H9 (cell line): ENCODE measurements at regions not wholly inside any gene's neighbourhood (a gene's known extent, or its start where the extent isn't known, plus 50 kb on each side); places are given as distances from the start of the nearest gene placed in this dataset.

ENCODE experiments used
- DNase-seq: peaks from one replicate; pipeline ENCODE4 v3.0.0-alpha.2; 2017
- H2AFZ ChIP-seq: one replicate; pipeline ENCODE4 v1.6.1; 2013; ENCODE audit warnings: mild to moderate bottlenecking, low read length, control low read depth, moderate library complexity
- H2AK5ac ChIP-seq: 2 replicates; pipeline ENCODE4 v1.6.1; 2013; ENCODE audit warnings: low read length, control low read depth, mixed read lengths; ENCODE audit not compliant: insufficient read length
- H2BK120ac ChIP-seq: one replicate; pipeline ENCODE4 v1.6.1; 2013; ENCODE audit warnings: low read depth, mild to moderate bottlenecking, low read length, control low read depth, inconsistent platforms; ENCODE audit not compliant: poor library complexity, severe bottlenecking
- H2BK12ac ChIP-seq: 2 replicates; pipeline ENCODE4 v1.6.1; 2013; ENCODE audit warnings: low read length, control low read depth, mixed read lengths, low read depth; ENCODE audit not compliant: insufficient read length
- H2BK15ac ChIP-seq: 2 replicates; pipeline ENCODE4 v1.6.1; 2013; ENCODE audit warnings: low read depth, low read length, control low read depth
- H2BK20ac ChIP-seq: one replicate; pipeline ENCODE4 v1.6.1; 2013; ENCODE audit warnings: low read depth, mild to moderate bottlenecking, low read length, control low read depth, inconsistent platforms; ENCODE audit not compliant: poor library complexity, severe bottlenecking
- H2BK5ac ChIP-seq: 2 replicates; pipeline ENCODE4 v1.6.1; 2013; ENCODE audit warnings: low read length, control low read depth, mixed read lengths; ENCODE audit not compliant: insufficient read length
- H3K14ac ChIP-seq: 2 replicates; pipeline ENCODE4 v1.6.1; 2013; ENCODE audit warnings: low read length, control low read depth; ENCODE audit not compliant: insufficient read depth
- H3K18ac ChIP-seq: 2 replicates; pipeline ENCODE4 v1.6.1; 2013; ENCODE audit warnings: low read depth, mild to moderate bottlenecking, mixed read lengths, low read length, control low read depth; ENCODE audit not compliant: insufficient read length
- H3K23ac ChIP-seq: 2 replicates; pipeline ENCODE4 v1.6.1; 2013; ENCODE audit warnings: low read length, control low read depth, mixed read lengths, low read depth; ENCODE audit not compliant: insufficient read length
- H3K23me2 ChIP-seq: 2 replicates; pipeline ENCODE4 v1.6.1; 2013; ENCODE audit warnings: low read depth, mild to moderate bottlenecking, mixed read lengths, low read length, control low read depth; ENCODE audit not compliant: insufficient read length, poor library complexity, severe bottlenecking
- H3K27ac ChIP-seq: 2 replicates; pipeline ENCODE4 v1.5.1; 2013; ENCODE audit warnings: low read length, control low read depth, mixed read lengths, low read depth; ENCODE audit not compliant: insufficient read length
- H3K27me3 ChIP-seq: 2 replicates; pipeline ENCODE4 v1.6.1; 2013; ENCODE audit warnings: low read length, control low read depth, inconsistent platforms; ENCODE audit not compliant: insufficient read depth
- H3K4ac ChIP-seq: 2 replicates; pipeline ENCODE4 v1.6.1; 2013; ENCODE audit warnings: low read depth, mild to moderate bottlenecking, control low read depth, inconsistent platforms, low read length, moderate library complexity
- H3K4me1 ChIP-seq: 2 replicates; pipeline ENCODE4 v1.6.1; 2013; ENCODE audit warnings: low read length, control low read depth, inconsistent platforms; ENCODE audit not compliant: insufficient read depth
- H3K4me2 ChIP-seq: 2 replicates; pipeline ENCODE4 v1.6.1; 2013; ENCODE audit warnings: low read length, control low read depth, mixed read lengths; ENCODE audit not compliant: insufficient read length, insufficient read depth
- H3K56ac ChIP-seq: 2 replicates; pipeline ENCODE4 v1.6.1; 2013; ENCODE audit warnings: low read depth, mild to moderate bottlenecking, mixed read lengths, low read length, control low read depth; ENCODE audit not compliant: insufficient read length
- H3K79me1 ChIP-seq: 2 replicates; pipeline ENCODE4 v1.6.1; 2013; ENCODE audit warnings: low read depth, mild to moderate bottlenecking, moderate library complexity, low read length, control low read depth, inconsistent platforms; ENCODE audit not compliant: insufficient read depth, poor library complexity, severe bottlenecking
- H3K79me2 ChIP-seq: 2 replicates; pipeline ENCODE4 v1.6.1; 2013; ENCODE audit warnings: low read length, control low read depth, inconsistent platforms; ENCODE audit not compliant: insufficient read depth
- H3K9ac ChIP-seq: 2 replicates; pipeline ENCODE4 v1.6.1; 2013; ENCODE audit warnings: low read length, control low read depth, mixed read lengths; ENCODE audit not compliant: insufficient read length; ENCODE audit errors: extremely low read depth
- H3K9me3 ChIP-seq: one replicate; pipeline ENCODE4 v1.6.1; 2013; ENCODE audit warnings: low read depth, low read length, inconsistent platforms; ENCODE audit not compliant: control insufficient read depth
- H3T11ph ChIP-seq: one replicate; pipeline ENCODE4 v1.6.1; 2013; ENCODE audit warnings: mild to moderate bottlenecking, low read length, control low read depth, inconsistent platforms
- H4K20me1 ChIP-seq: one replicate; pipeline ENCODE4 v1.6.1; 2013; ENCODE audit not compliant: control insufficient read depth, insufficient read length, insufficient read depth
- H4K5ac ChIP-seq: 2 replicates; pipeline ENCODE4 v1.6.1; 2013; ENCODE audit warnings: low read depth, mild to moderate bottlenecking, mixed read lengths, low read length, control low read depth; ENCODE audit not compliant: insufficient read length
- H4K8ac ChIP-seq: replicated peaks from 2 replicates; pipeline ENCODE4 v1.6.1; 2013; ENCODE audit warnings: low read length, control low read depth, mixed read lengths, low read depth; ENCODE audit not compliant: insufficient read length
- H4K91ac ChIP-seq: 2 replicates; pipeline ENCODE4 v1.6.1; 2013; ENCODE audit warnings: low read depth, mild to moderate bottlenecking, moderate library complexity, mixed read lengths, low read length, control low read depth; ENCODE audit not compliant: insufficient read length
- H3K27ac Mint-ChIP-seq, 3 experiments: 2 replicates in 2 of 3; 3 replicates in 1 of 3; pipeline ENCODE4 v1.8.0; 2020 to 2021; ENCODE audit warnings: mixed read lengths in 3 of 3, mild to moderate bottlenecking in 1 of 3, moderate library complexity in 1 of 3
- H3K27me3 Mint-ChIP-seq: 2 replicates; pipeline ENCODE4 v1.8.0; 2021; ENCODE audit warnings: low read depth, mild to moderate bottlenecking, moderate library complexity, mixed read lengths
- H3K36me3 Mint-ChIP-seq, 3 experiments: 2 replicates in 2 of 3; 3 replicates in 1 of 3; pipeline ENCODE4 v1.8.0; 2020 to 2021; ENCODE audit warnings: low read depth in 3 of 3, mixed read lengths in 3 of 3; ENCODE audit not compliant: insufficient read depth in 1 of 3
- H3K4me1 Mint-ChIP-seq, 2 experiments: 2 replicates each; pipeline ENCODE4 v1.8.0; 2020; ENCODE audit warnings: mixed read lengths in 2 of 2
- H3K4me3 Mint-ChIP-seq, 2 experiments: 2 replicates in 1 of 2; 3 replicates in 1 of 2; pipeline ENCODE4 v1.8.0; 2020 to 2021; ENCODE audit warnings: mild to moderate bottlenecking in 2 of 2, mixed read lengths in 2 of 2, moderate library complexity in 1 of 2
- H3K9me3 Mint-ChIP-seq, 2 experiments: 2 replicates in 1 of 2; 3 replicates in 1 of 2; pipeline ENCODE4 v1.8.0; 2020; ENCODE audit warnings: mild to moderate bottlenecking in 2 of 2, mixed read lengths in 2 of 2, moderate library complexity in 1 of 2
- CTCF ChIP-seq: fragments of 200-600 bp; sonication (generic); conservative IDR thresholded peaks from 3 replicates; pipeline ENCODE4 v1.8.0; 2021; ENCODE audit warnings: antibody characterized with exemption, mild to moderate bottlenecking
- WGBS: extraction: QIAGEN DNeasy Blood & Tissue Kit; methylation state at CpG from one replicate; pipeline ENCODE4 v1.1.7; 2013; ENCODE audit warnings: missing lambda C conversion rate, low lambda C conversion rate, mixed read lengths; ENCODE audit not compliant: insufficient read length; ENCODE audit errors: extremely low coverage; 5-methylcytosine and 5-hydroxymethylcytosine counted together

- no peak overlapping the region for H3K18ac ChIP-seq
- no peaks in the 10 kb centered on the region for H3K9me3 ChIP-seq
- no CpG with 5 or more reads among the region's 2 CpGs for WGBS
- H3K4me3 Mint-ChIP-seq, result no peak overlapping the region
- no peaks in the 10 kb centered on the region for H3K79me2 ChIP-seq
- H3K56ac ChIP-seq, result no peak overlapping the region
- H3K23ac ChIP-seq, result no peak overlapping the region
- no peak overlapping the region for H2BK120ac ChIP-seq
- H4K8ac ChIP-seq, result no peak overlapping the region
- no peaks in the 10 kb centered on the region for H3K27me3 Mint-ChIP-seq
- H3T11ph ChIP-seq, result no peak overlapping the region
- H3K4me1 Mint-ChIP-seq, result peaks cover 4% of the 10 kb centered on the region in 2 experiments
- no peak overlapping the region for H2BK12ac ChIP-seq
- H2BK5ac ChIP-seq, result no peak overlapping the region
- no peak overlapping the region for H3K27ac Mint-ChIP-seq
- H3K14ac ChIP-seq, result no peak overlapping the region
- no peak overlapping the region for H2BK20ac ChIP-seq
- H3K27ac ChIP-seq, result no peak overlapping the region
- no peaks in the 10 kb centered on the region for H4K20me1 ChIP-seq
- H2AFZ ChIP-seq, result no peak overlapping the region
- no peak for DNase-seq
- no peak overlapping the region for H2BK15ac ChIP-seq
- no peak overlapping the region for H2AK5ac ChIP-seq
- H3K4ac ChIP-seq, result no peak overlapping the region
- H3K27me3 ChIP-seq, result no peaks in the 10 kb centered on the region
- H3K79me1 ChIP-seq, result no peaks in the 10 kb centered on the region
- no peaks in the 10 kb centered on the region for H3K23me2 ChIP-seq
- H3K4me1 ChIP-seq, result no peaks in the 10 kb centered on the region
- H4K5ac ChIP-seq, result no peak overlapping the region
- no peak for TF ChIP-seq CTCF
- H3K36me3 Mint-ChIP-seq, result no peaks in the 10 kb centered on the region
- no peaks in the 10 kb centered on the region for H3K9me3 Mint-ChIP-seq
- no peak overlapping the region for H3K4me2 ChIP-seq
- H4K91ac ChIP-seq, result no peak overlapping the region
- no peak overlapping the region for H3K9ac ChIP-seq
Measured at GRCh38 chr4:170657761-170658160, 568.0 kb upstream of the AADAT start.
